ENCODE measurements at regions not wholly inside any gene's neighbourhood (a gene's known extent, or its start where the extent isn't known, plus 50 kb on each side); places are given as distances from the start of the nearest gene placed in this dataset.

DNA sequence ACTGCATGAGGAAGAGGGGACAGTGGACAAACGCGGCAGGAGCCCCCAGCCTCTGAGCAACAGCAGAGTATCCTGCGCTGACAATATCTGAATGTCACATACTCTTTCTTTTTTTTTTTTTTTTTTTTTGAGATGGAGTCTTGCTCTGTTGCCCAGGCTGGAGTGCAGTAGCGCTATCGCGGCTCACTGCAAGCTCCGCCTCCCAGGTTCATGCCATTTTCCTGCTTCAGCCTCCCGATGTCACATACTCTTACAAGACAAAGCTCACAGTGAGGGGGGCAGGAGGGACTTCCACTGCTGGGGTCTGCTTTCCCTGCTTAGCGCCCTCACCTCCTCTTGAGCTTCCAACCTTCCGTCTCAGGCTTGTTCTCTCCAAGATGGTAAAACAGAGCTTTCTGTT lies 51.2 kb upstream of the TNS3 start:
- Histone ChIP-seq H3K27me3 (ENCODE audit: insufficient read depth, poor library complexity, severe bottlenecking) (no peaks in the 10 kb centered on the region), H3K27ac (replicated peaks) (no peak overlapping the region), H3K4me3 (replicated peaks; ENCODE audit: insufficient read depth, low read length) (no peak overlapping the region)
- no peak for DNase-seq (ENCODE audit: low read depth in 1 of 2, low spot score in 1 of 2)
- TF ChIP-seq, protein P1, sequence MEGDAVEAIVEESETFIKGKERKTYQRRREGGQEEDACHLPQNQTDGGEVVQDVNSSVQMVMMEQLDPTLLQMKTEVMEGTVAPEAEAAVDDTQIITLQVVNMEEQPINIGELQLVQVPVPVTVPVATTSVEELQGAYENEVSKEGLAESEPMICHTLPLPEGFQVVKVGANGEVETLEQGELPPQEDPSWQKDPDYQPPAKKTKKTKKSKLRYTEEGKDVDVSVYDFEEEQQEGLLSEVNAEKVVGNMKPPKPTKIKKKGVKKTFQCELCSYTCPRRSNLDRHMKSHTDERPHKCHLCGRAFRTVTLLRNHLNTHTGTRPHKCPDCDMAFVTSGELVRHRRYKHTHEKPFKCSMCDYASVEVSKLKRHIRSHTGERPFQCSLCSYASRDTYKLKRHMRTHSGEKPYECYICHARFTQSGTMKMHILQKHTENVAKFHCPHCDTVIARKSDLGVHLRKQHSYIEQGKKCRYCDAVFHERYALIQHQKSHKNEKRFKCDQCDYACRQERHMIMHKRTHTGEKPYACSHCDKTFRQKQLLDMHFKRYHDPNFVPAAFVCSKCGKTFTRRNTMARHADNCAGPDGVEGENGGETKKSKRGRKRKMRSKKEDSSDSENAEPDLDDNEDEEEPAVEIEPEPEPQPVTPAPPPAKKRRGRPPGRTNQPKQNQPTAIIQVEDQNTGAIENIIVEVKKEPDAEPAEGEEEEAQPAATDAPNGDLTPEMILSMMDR (IDR thresholded peaks at IDR 0.05; ENCODE audit: insufficient read depth, low read length): no peak
- TF ChIP-seq, protein P2, sequence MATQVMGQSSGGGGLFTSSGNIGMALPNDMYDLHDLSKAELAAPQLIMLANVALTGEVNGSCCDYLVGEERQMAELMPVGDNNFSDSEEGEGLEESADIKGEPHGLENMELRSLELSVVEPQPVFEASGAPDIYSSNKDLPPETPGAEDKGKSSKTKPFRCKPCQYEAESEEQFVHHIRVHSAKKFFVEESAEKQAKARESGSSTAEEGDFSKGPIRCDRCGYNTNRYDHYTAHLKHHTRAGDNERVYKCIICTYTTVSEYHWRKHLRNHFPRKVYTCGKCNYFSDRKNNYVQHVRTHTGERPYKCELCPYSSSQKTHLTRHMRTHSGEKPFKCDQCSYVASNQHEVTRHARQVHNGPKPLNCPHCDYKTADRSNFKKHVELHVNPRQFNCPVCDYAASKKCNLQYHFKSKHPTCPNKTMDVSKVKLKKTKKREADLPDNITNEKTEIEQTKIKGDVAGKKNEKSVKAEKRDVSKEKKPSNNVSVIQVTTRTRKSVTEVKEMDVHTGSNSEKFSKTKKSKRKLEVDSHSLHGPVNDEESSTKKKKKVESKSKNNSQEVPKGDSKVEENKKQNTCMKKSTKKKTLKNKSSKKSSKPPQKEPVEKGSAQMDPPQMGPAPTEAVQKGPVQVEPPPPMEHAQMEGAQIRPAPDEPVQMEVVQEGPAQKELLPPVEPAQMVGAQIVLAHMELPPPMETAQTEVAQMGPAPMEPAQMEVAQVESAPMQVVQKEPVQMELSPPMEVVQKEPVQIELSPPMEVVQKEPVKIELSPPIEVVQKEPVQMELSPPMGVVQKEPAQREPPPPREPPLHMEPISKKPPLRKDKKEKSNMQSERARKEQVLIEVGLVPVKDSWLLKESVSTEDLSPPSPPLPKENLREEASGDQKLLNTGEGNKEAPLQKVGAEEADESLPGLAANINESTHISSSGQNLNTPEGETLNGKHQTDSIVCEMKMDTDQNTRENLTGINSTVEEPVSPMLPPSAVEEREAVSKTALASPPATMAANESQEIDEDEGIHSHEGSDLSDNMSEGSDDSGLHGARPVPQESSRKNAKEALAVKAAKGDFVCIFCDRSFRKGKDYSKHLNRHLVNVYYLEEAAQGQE (IDR thresholded peaks at IDR 0.05; ENCODE audit: insufficient replicate concordance, low read depth): no peak
- TF ChIP-seq GABPA (IDR thresholded peaks at IDR 0.05; ENCODE audit: low read depth): no peak
- no peak for TF ChIP-seq SPI1 (IDR thresholded peaks at IDR 0.05; ENCODE audit: borderline replicate concordance, low read depth)
- TF ChIP-seq POLR2AphosphoS5 (IDR thresholded peaks at IDR 0.05; ENCODE audit: low read depth): no peak

Data from HL-60 (cell line).